ENCODE measurements at regions not wholly inside any gene's neighbourhood (a gene's known extent, or its start where the extent isn't known, plus 50 kb on each side); places are given as distances from the start of the nearest gene placed in this dataset.

- in situ Hi-C loops (cut with MboI), result no loop called here
Measured at GRCh38 chr3:20401253-20401652, 215.2 kb upstream of the SGO1 start.

More at GRCh38 chr3:20401253-20401652, 215.2 kb upstream of the SGO1 start:
- POLR2A ChIA-PET, result no interaction called here
- Histone ChIP-seq H3K36me3 (ENCODE audit: control insufficient read depth in 2 of 2, insufficient read depth in 2 of 2, low read length in 1 of 2) (no peaks in the 10 kb centered on the region), H3K4me3 (no peak overlapping the region), H3K79me2 (ENCODE audit: control insufficient read depth, insufficient read depth, low read length) (no peaks in the 10 kb centered on the region), H3K4me1 (ENCODE audit: control insufficient read depth, insufficient read depth, low read length) (no peaks in the 10 kb centered on the region), H3K4me2 (ENCODE audit: control insufficient read depth, insufficient read depth) (no peak overlapping the region), H3K27me3 (replicated peaks in 1 of 2; ENCODE audit: control insufficient read depth in 2 of 2, insufficient read depth in 2 of 2, low read length in 1 of 2) (no peaks in the 10 kb centered on the region), H2AFZ (ENCODE audit: control insufficient read depth, low read depth, low read length) (no peak overlapping the region), H3K9ac (ENCODE audit: control insufficient read depth, insufficient read depth, low read length) (no peak overlapping the region), H3K9me3 (replicated peaks; ENCODE audit: control insufficient read depth, insufficient read depth, low read length) (no peaks in the 10 kb centered on the region), H3K27ac (ENCODE audit: control insufficient read depth, insufficient read depth) (no peak overlapping the region), H4K20me1 (ENCODE audit: control insufficient read depth, insufficient read depth) (no peaks in the 10 kb centered on the region)
- no TSS peak for BruUV-seq (replicated peaks)
- SMC1A ChIA-PET (ENCODE audit: uncharacterized antibody, unreplicated experiment), result no interaction called here
- 55% methylated on average over 4 of the region's 4 CpGs for WGBS (ENCODE audit: insufficient coverage, insufficient replicate concordance, low lambda C conversion rate, missing lambda C conversion rate)
- intact Hi-C loops (cut with micrococcal nuclease; ENCODE audit: unreplicated experiment), result no loop called here
- TF ChIP-seq BMI1 (IDR thresholded peaks at IDR 0.05; ENCODE audit: borderline replicate concordance) (no peak), ZBED1 (IDR thresholded peaks at IDR 0.05; ENCODE audit: borderline replicate concordance) (no peak), ETV6 (conservative IDR thresholded peaks at IDR 0.05 in 1 of 2, IDR thresholded peaks at IDR 0.05 in 1 of 2; ENCODE audit: borderline replicate concordance in 1 of 2, low read depth in 1 of 2) (no peak), CHD1 (IDR thresholded peaks at IDR 0.05; ENCODE audit: low read depth, low read length) (no peak), SIX5 (IDR thresholded peaks at IDR 0.05; ENCODE audit: low read depth, low read length, severe bottlenecking) (no peak), TCF3 (IDR thresholded peaks at IDR 0.05; ENCODE audit: borderline replicate concordance, insufficient read depth, low read depth, low read length) (no peak), PML (IDR thresholded peaks at IDR 0.05; ENCODE audit: low read length) (no peak), NKRF (conservative IDR thresholded peaks at IDR 0.05) (no peak)
- RAD21 ChIA-PET (ENCODE audit: unreplicated experiment), result no interaction called here
- FAIRE-seq (no peak), DNase-seq (ENCODE audit: low read depth, low spot score) (no peak), ATAC-seq (no peak)
- CTCF ChIA-PET, result no interaction called here
